GM18951 (cell line): ENCODE measurements at regions not wholly inside any gene's neighbourhood (a gene's known extent, or its start where the extent isn't known, plus 50 kb on each side); places are given as distances from the start of the nearest gene placed in this dataset.

ENCODE experiments used
- POLR2A ChIP-seq: IDR thresholded peaks from 4 replicates; pipeline ENCODE4 v1.6.1; 2011; ENCODE audit warnings: mild to moderate bottlenecking; ENCODE audit not compliant: insufficient read length, insufficient read depth; ENCODE audit errors: extremely low read depth
- in situ Hi-C: fragments of 300-500 bp; cut with MboI; formaldehyde crosslinking; loops from one replicate; pipeline ENCODE4 v1.12.0; 2022; ENCODE audit warnings: low sequenced_read_pairs, mixed read lengths, inconsistent platforms; ENCODE audit not compliant: unreplicated experiment

GRCh38 chr2:147686365-147686764 lies 158.5 kb upstream of the ACVR2A start:
- no peak for TF ChIP-seq POLR2A
- in situ Hi-C loops: no loop called here

- in situ Hi-C loops: no loop called here
- TF ChIP-seq POLR2A: no peak
These were observed 159.9 kb upstream of the ACVR2A start for GRCh38 chr2:147684903-147685302.

- TF ChIP-seq POLR2A: no peak
- in situ Hi-C loops: no loop called here
These were observed 161.4 kb upstream of the ACVR2A start for GRCh38 chr2:147683380-147683779.

GRCh38 chr2:147681093-147681492 lies 163.7 kb upstream of the ACVR2A start:
- no peak for TF ChIP-seq POLR2A

GRCh38 chr2:147679955-147680531 lies 164.8 kb upstream of the ACVR2A start:
- in situ Hi-C loops: no loop called here
- TF ChIP-seq POLR2A: no peak

More at GRCh38 chr2:147681093-147681492, 163.7 kb upstream of the ACVR2A start:
- in situ Hi-C loops: no loop called here

GRCh38 chr2:147679191-147679954 lies 165.5 kb upstream of the ACVR2A start:
- no peak for TF ChIP-seq POLR2A
- in situ Hi-C loops: no loop called here

- no peak for TF ChIP-seq POLR2A
- in situ Hi-C loops: no loop called here
These were observed 179.7 kb upstream of the ACVR2A start for GRCh38 chr2:147665105-147665504.

- no peak for TF ChIP-seq POLR2A
- in situ Hi-C loops: no loop called here
These were observed 180.9 kb upstream of the ACVR2A start for GRCh38 chr2:147663962-147664361.

- in situ Hi-C loops: no loop called here
- TF ChIP-seq POLR2A: no peak
These were observed 181.5 kb upstream of the ACVR2A start for GRCh38 chr2:147663153-147663961.

- in situ Hi-C loops: no loop called here
- TF ChIP-seq POLR2A: no peak
These were observed 182.6 kb upstream of the ACVR2A start for GRCh38 chr2:147662221-147662620.

- in situ Hi-C loops: no loop called here
- TF ChIP-seq POLR2A: no peak
These were observed 184.1 kb upstream of the ACVR2A start for GRCh38 chr2:147660680-147661079.

- no peak for TF ChIP-seq POLR2A
- in situ Hi-C loops: no loop called here
These were observed 185.8 kb upstream of the ACVR2A start for GRCh38 chr2:147659051-147659450.
